H9 (cell line): ENCODE measurements at regions not wholly inside any gene's neighbourhood (a gene's known extent, or its start where the extent isn't known, plus 50 kb on each side); places are given as distances from the start of the nearest gene placed in this dataset.

Experiments
- DNase-seq: peaks from one replicate; pipeline ENCODE4 v3.0.0-alpha.2; 2017
- H2AFZ ChIP-seq: one replicate; pipeline ENCODE4 v1.6.1; 2013; ENCODE audit warnings: mild to moderate bottlenecking, low read length, control low read depth, moderate library complexity
- H2AK5ac ChIP-seq: 2 replicates; pipeline ENCODE4 v1.6.1; 2013; ENCODE audit warnings: low read length, control low read depth, mixed read lengths; ENCODE audit not compliant: insufficient read length
- H2BK120ac ChIP-seq: one replicate; pipeline ENCODE4 v1.6.1; 2013; ENCODE audit warnings: low read depth, mild to moderate bottlenecking, low read length, control low read depth, inconsistent platforms; ENCODE audit not compliant: poor library complexity, severe bottlenecking
- H2BK12ac ChIP-seq: 2 replicates; pipeline ENCODE4 v1.6.1; 2013; ENCODE audit warnings: low read length, control low read depth, mixed read lengths, low read depth; ENCODE audit not compliant: insufficient read length
- H2BK15ac ChIP-seq: 2 replicates; pipeline ENCODE4 v1.6.1; 2013; ENCODE audit warnings: low read depth, low read length, control low read depth
- H2BK20ac ChIP-seq: one replicate; pipeline ENCODE4 v1.6.1; 2013; ENCODE audit warnings: low read depth, mild to moderate bottlenecking, low read length, control low read depth, inconsistent platforms; ENCODE audit not compliant: poor library complexity, severe bottlenecking
- H2BK5ac ChIP-seq: 2 replicates; pipeline ENCODE4 v1.6.1; 2013; ENCODE audit warnings: low read length, control low read depth, mixed read lengths; ENCODE audit not compliant: insufficient read length
- H3K14ac ChIP-seq: 2 replicates; pipeline ENCODE4 v1.6.1; 2013; ENCODE audit warnings: low read length, control low read depth; ENCODE audit not compliant: insufficient read depth
- H3K18ac ChIP-seq: 2 replicates; pipeline ENCODE4 v1.6.1; 2013; ENCODE audit warnings: low read depth, mild to moderate bottlenecking, mixed read lengths, low read length, control low read depth; ENCODE audit not compliant: insufficient read length
- H3K23ac ChIP-seq: 2 replicates; pipeline ENCODE4 v1.6.1; 2013; ENCODE audit warnings: low read length, control low read depth, mixed read lengths, low read depth; ENCODE audit not compliant: insufficient read length
- H3K23me2 ChIP-seq: 2 replicates; pipeline ENCODE4 v1.6.1; 2013; ENCODE audit warnings: low read depth, mild to moderate bottlenecking, mixed read lengths, low read length, control low read depth; ENCODE audit not compliant: insufficient read length, poor library complexity, severe bottlenecking
- H3K27ac ChIP-seq: 2 replicates; pipeline ENCODE4 v1.5.1; 2013; ENCODE audit warnings: low read length, control low read depth, mixed read lengths, low read depth; ENCODE audit not compliant: insufficient read length
- H3K27me3 ChIP-seq: 2 replicates; pipeline ENCODE4 v1.6.1; 2013; ENCODE audit warnings: low read length, control low read depth, inconsistent platforms; ENCODE audit not compliant: insufficient read depth
- H3K4ac ChIP-seq: 2 replicates; pipeline ENCODE4 v1.6.1; 2013; ENCODE audit warnings: low read depth, mild to moderate bottlenecking, control low read depth, inconsistent platforms, low read length, moderate library complexity
- H3K4me1 ChIP-seq: 2 replicates; pipeline ENCODE4 v1.6.1; 2013; ENCODE audit warnings: low read length, control low read depth, inconsistent platforms; ENCODE audit not compliant: insufficient read depth
- H3K4me2 ChIP-seq: 2 replicates; pipeline ENCODE4 v1.6.1; 2013; ENCODE audit warnings: low read length, control low read depth, mixed read lengths; ENCODE audit not compliant: insufficient read length, insufficient read depth
- H3K56ac ChIP-seq: 2 replicates; pipeline ENCODE4 v1.6.1; 2013; ENCODE audit warnings: low read depth, mild to moderate bottlenecking, mixed read lengths, low read length, control low read depth; ENCODE audit not compliant: insufficient read length
- H3K79me1 ChIP-seq: 2 replicates; pipeline ENCODE4 v1.6.1; 2013; ENCODE audit warnings: low read depth, mild to moderate bottlenecking, moderate library complexity, low read length, control low read depth, inconsistent platforms; ENCODE audit not compliant: insufficient read depth, poor library complexity, severe bottlenecking
- H3K79me2 ChIP-seq: 2 replicates; pipeline ENCODE4 v1.6.1; 2013; ENCODE audit warnings: low read length, control low read depth, inconsistent platforms; ENCODE audit not compliant: insufficient read depth
- H3K9ac ChIP-seq: 2 replicates; pipeline ENCODE4 v1.6.1; 2013; ENCODE audit warnings: low read length, control low read depth, mixed read lengths; ENCODE audit not compliant: insufficient read length; ENCODE audit errors: extremely low read depth
- H3K9me3 ChIP-seq: one replicate; pipeline ENCODE4 v1.6.1; 2013; ENCODE audit warnings: low read depth, low read length, inconsistent platforms; ENCODE audit not compliant: control insufficient read depth
- H3T11ph ChIP-seq: one replicate; pipeline ENCODE4 v1.6.1; 2013; ENCODE audit warnings: mild to moderate bottlenecking, low read length, control low read depth, inconsistent platforms
- H4K20me1 ChIP-seq: one replicate; pipeline ENCODE4 v1.6.1; 2013; ENCODE audit not compliant: control insufficient read depth, insufficient read length, insufficient read depth
- H4K5ac ChIP-seq: 2 replicates; pipeline ENCODE4 v1.6.1; 2013; ENCODE audit warnings: low read depth, mild to moderate bottlenecking, mixed read lengths, low read length, control low read depth; ENCODE audit not compliant: insufficient read length
- H4K8ac ChIP-seq: replicated peaks from 2 replicates; pipeline ENCODE4 v1.6.1; 2013; ENCODE audit warnings: low read length, control low read depth, mixed read lengths, low read depth; ENCODE audit not compliant: insufficient read length
- H4K91ac ChIP-seq: 2 replicates; pipeline ENCODE4 v1.6.1; 2013; ENCODE audit warnings: low read depth, mild to moderate bottlenecking, moderate library complexity, mixed read lengths, low read length, control low read depth; ENCODE audit not compliant: insufficient read length
- H3K27ac Mint-ChIP-seq, 3 experiments: 2 replicates in 2 of 3; 3 replicates in 1 of 3; pipeline ENCODE4 v1.8.0; 2020 to 2021; ENCODE audit warnings: mixed read lengths in 3 of 3, mild to moderate bottlenecking in 1 of 3, moderate library complexity in 1 of 3
- H3K27me3 Mint-ChIP-seq: 2 replicates; pipeline ENCODE4 v1.8.0; 2021; ENCODE audit warnings: low read depth, mild to moderate bottlenecking, moderate library complexity, mixed read lengths
- H3K36me3 Mint-ChIP-seq, 3 experiments: 2 replicates in 2 of 3; 3 replicates in 1 of 3; pipeline ENCODE4 v1.8.0; 2020 to 2021; ENCODE audit warnings: low read depth in 3 of 3, mixed read lengths in 3 of 3; ENCODE audit not compliant: insufficient read depth in 1 of 3
- H3K4me1 Mint-ChIP-seq, 2 experiments: 2 replicates each; pipeline ENCODE4 v1.8.0; 2020; ENCODE audit warnings: mixed read lengths in 2 of 2
- H3K4me3 Mint-ChIP-seq, 2 experiments: 2 replicates in 1 of 2; 3 replicates in 1 of 2; pipeline ENCODE4 v1.8.0; 2020 to 2021; ENCODE audit warnings: mild to moderate bottlenecking in 2 of 2, mixed read lengths in 2 of 2, moderate library complexity in 1 of 2
- H3K9me3 Mint-ChIP-seq, 2 experiments: 2 replicates in 1 of 2; 3 replicates in 1 of 2; pipeline ENCODE4 v1.8.0; 2020; ENCODE audit warnings: mild to moderate bottlenecking in 2 of 2, mixed read lengths in 2 of 2, moderate library complexity in 1 of 2
- WGBS: extraction: QIAGEN DNeasy Blood & Tissue Kit; methylation state at CpG from one replicate; pipeline ENCODE4 v1.1.7; 2013; ENCODE audit warnings: missing lambda C conversion rate, low lambda C conversion rate, mixed read lengths; ENCODE audit not compliant: insufficient read length; ENCODE audit errors: extremely low coverage; 5-methylcytosine and 5-hydroxymethylcytosine counted together
- TF ChIP-seq, protein P1 (sequence below): fragments of 200-600 bp; sonication (generic); conservative IDR thresholded peaks from 3 replicates; pipeline ENCODE4 v1.8.0; 2021; ENCODE audit warnings: antibody characterized with exemption, mild to moderate bottlenecking

- Mint-ChIP-seq H3K4me3 (no peak overlapping the region), H3K4me1 (peaks cover 12% of the 10 kb centered on the region in 2 experiments), H3K36me3 (peaks cover 0 to 2% (median 0%) of the 10 kb centered on the region in 3 experiments; a peak in 2 of 7 replicates), H3K27me3 (peaks cover 1% of the 10 kb centered on the region; the same call in 1 of the 2 replicates), H3K9me3 (no peaks in the 10 kb centered on the region; a peak in 1 of 5 replicates), H3K27ac (no peak overlapping the region)
- H3K79me1 ChIP-seq = no peaks in the 10 kb centered on the region
- H2BK15ac ChIP-seq = no peak overlapping the region
- DNase-seq = no peak
- TF ChIP-seq, protein P1, sequence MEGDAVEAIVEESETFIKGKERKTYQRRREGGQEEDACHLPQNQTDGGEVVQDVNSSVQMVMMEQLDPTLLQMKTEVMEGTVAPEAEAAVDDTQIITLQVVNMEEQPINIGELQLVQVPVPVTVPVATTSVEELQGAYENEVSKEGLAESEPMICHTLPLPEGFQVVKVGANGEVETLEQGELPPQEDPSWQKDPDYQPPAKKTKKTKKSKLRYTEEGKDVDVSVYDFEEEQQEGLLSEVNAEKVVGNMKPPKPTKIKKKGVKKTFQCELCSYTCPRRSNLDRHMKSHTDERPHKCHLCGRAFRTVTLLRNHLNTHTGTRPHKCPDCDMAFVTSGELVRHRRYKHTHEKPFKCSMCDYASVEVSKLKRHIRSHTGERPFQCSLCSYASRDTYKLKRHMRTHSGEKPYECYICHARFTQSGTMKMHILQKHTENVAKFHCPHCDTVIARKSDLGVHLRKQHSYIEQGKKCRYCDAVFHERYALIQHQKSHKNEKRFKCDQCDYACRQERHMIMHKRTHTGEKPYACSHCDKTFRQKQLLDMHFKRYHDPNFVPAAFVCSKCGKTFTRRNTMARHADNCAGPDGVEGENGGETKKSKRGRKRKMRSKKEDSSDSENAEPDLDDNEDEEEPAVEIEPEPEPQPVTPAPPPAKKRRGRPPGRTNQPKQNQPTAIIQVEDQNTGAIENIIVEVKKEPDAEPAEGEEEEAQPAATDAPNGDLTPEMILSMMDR = no peak
- no peaks in the 10 kb centered on the region for H3K4me1 ChIP-seq
- H3K4me2 ChIP-seq = no peak overlapping the region
- H2AK5ac ChIP-seq = no peak overlapping the region
- H2BK5ac ChIP-seq = no peak overlapping the region
- no peaks in the 10 kb centered on the region for H3K23me2 ChIP-seq
- no peaks in the 10 kb centered on the region for H3K27me3 ChIP-seq
- H2AFZ ChIP-seq = no peak overlapping the region
- no peak overlapping the region for H2BK120ac ChIP-seq
- no peaks in the 10 kb centered on the region for H4K20me1 ChIP-seq
- no peaks in the 10 kb centered on the region for H3K79me2 ChIP-seq
- no peak overlapping the region for H3K4ac ChIP-seq
- no peak overlapping the region for H3K56ac ChIP-seq
- no peak overlapping the region for H4K5ac ChIP-seq
- H2BK12ac ChIP-seq = no peak overlapping the region
- H3K14ac ChIP-seq = no peak overlapping the region
- no peak overlapping the region for H4K8ac ChIP-seq
- H3K18ac ChIP-seq = no peak overlapping the region
- H3K23ac ChIP-seq = no peak overlapping the region
- no peak overlapping the region for H3T11ph ChIP-seq
- H3K9ac ChIP-seq = no peak overlapping the region
- no peaks in the 10 kb centered on the region for H3K9me3 ChIP-seq
- H2BK20ac ChIP-seq = no peak overlapping the region
- no CpG with 5 or more reads among the region's 7 CpGs for WGBS
- H3K27ac ChIP-seq = no peak overlapping the region
- H4K91ac ChIP-seq = no peak overlapping the region
Measured at GRCh38 chr5:74454263-74455030, 186.1 kb downstream of the ENC1 start.
